ENCODE measurements at regions not wholly inside any gene's neighbourhood (a gene's known extent, or its start where the extent isn't known, plus 50 kb on each side); places are given as distances from the start of the nearest gene placed in this dataset.

GRCh38 chrX:114166601-114167000 lies 417.3 kb upstream of the HTR2C start:
- Histone ChIP-seq H3K27ac (no peak overlapping the region), H3K9me3 (peaks cover 0 to 4% (median 0%) of the 10 kb centered on the region in 4 donors), H3K4me1 (no peaks in the 10 kb centered on the region), H3K27me3 (peaks cover 0 to 14% of the 10 kb centered on the region in 2 donors), H3K4me3 (no peak overlapping the region), H3K36me3 (no peaks in the 10 kb centered on the region)
- TF ChIP-seq CTCF (IDR thresholded peaks at IDR 0.05) = no peak
- TF ChIP-seq POLR2A (IDR thresholded peaks at IDR 0.05) = no peak
- TF ChIP-seq EP300 (IDR thresholded peaks at IDR 0.05) = no peak
- WGBS, 2 donors = 86 to 92% methylated on average over 1 of the region's 1 CpG
- no peak for DNase-seq (ENCODE audit: low spot score in 2 of 2)

GRCh38 chrX:114165537-114165936 lies 418.3 kb upstream of the HTR2C start:
- Histone ChIP-seq H3K4me3 (no peak overlapping the region), H3K9me3 (peaks cover 0 to 4% (median 0%) of the 10 kb centered on the region in 4 donors), H3K4me1 (no peaks in the 10 kb centered on the region), H3K27me3 (peaks cover 0 to 10% of the 10 kb centered on the region in 2 donors), H3K36me3 (no peaks in the 10 kb centered on the region), H3K27ac (no peak overlapping the region)
- 87 to 91% methylated on average over 3 of the region's 3 CpGs for WGBS, 2 donors
- TF ChIP-seq CTCF (IDR thresholded peaks at IDR 0.05) = no peak
- TF ChIP-seq EP300 (IDR thresholded peaks at IDR 0.05) = no peak
- TF ChIP-seq POLR2A (IDR thresholded peaks at IDR 0.05) = no peak
- no peak for DNase-seq (ENCODE audit: low spot score in 2 of 2)

- H3K36me3 ChIP-seq = no peaks in the 10 kb centered on the region
- 54 to 86% methylated on average over 4 to 9 of the region's 9 CpGs for WGBS, 2 donors
- no peak overlapping the region for H3K4me3 ChIP-seq
- TF ChIP-seq EP300 (IDR thresholded peaks at IDR 0.05) (no peak), POLR2A (IDR thresholded peaks at IDR 0.05) (no peak), CTCF (IDR thresholded peaks at IDR 0.05) (no peak)
- peaks cover 0 to 10% of the 10 kb centered on the region in 2 donors for H3K27me3 ChIP-seq
- H3K9me3 ChIP-seq = peaks cover 0 to 1% (median 0%) of the 10 kb centered on the region in 4 donors
- DNase-seq (ENCODE audit: low spot score in 2 of 2) = no peak
- H3K27ac ChIP-seq = no peak overlapping the region
- no peaks in the 10 kb centered on the region for H3K4me1 ChIP-seq
Observed at GRCh38 chrX:114162068-114162735, 421.7 kb upstream of the HTR2C start.

GRCh38 chrX:114152801-114153200 lies 431.1 kb upstream of the HTR2C start:
- Histone ChIP-seq H3K9me3 (no peaks in the 10 kb centered on the region), H3K4me1 (no peaks in the 10 kb centered on the region), H3K27me3 (peaks cover 0 to 11% of the 10 kb centered on the region in 2 donors), H3K27ac (no peak overlapping the region), H3K4me3 (no peak overlapping the region), H3K36me3 (no peaks in the 10 kb centered on the region)
- no peak for DNase-seq (ENCODE audit: low spot score in 2 of 2)
- 49 to 89% methylated on average over 1 of the region's 1 CpG for WGBS, 2 donors
- TF ChIP-seq EP300 (IDR thresholded peaks at IDR 0.05) (no peak), POLR2A (IDR thresholded peaks at IDR 0.05) (no peak), CTCF (IDR thresholded peaks at IDR 0.05) (no peak)

GRCh38 chrX:114152130-114152529 lies 431.8 kb upstream of the HTR2C start:
- Histone ChIP-seq H3K4me3 (no peak overlapping the region), H3K27me3 (peaks cover 0 to 11% of the 10 kb centered on the region in 2 donors), H3K36me3 (no peaks in the 10 kb centered on the region), H3K4me1 (no peaks in the 10 kb centered on the region), H3K9me3 (no peaks in the 10 kb centered on the region), H3K27ac (no peak overlapping the region)
- TF ChIP-seq CTCF (IDR thresholded peaks at IDR 0.05) (no peak), EP300 (IDR thresholded peaks at IDR 0.05) (no peak), POLR2A (IDR thresholded peaks at IDR 0.05) (no peak)
- no peak for DNase-seq (ENCODE audit: low spot score in 2 of 2)
- WGBS, 2 donors = 70 to 73% methylated on average over 1 of the region's 1 CpG

All from tibial nerve (tissue), 4 donors.